Vagina (tissue), 2 donors: ENCODE measurements at regions not wholly inside any gene's neighbourhood (a gene's known extent, or its start where the extent isn't known, plus 50 kb on each side); places are given as distances from the start of the nearest gene placed in this dataset.
A peak's percentile ranks its signal among the peaks of the same experiment; 100 is the strongest.

Experiments used
- DNase-seq, 2 donors: peaks; one replicate each; pipeline ENCODE4 v3.0.0-alpha.2; 2017; ENCODE audit errors: extremely low spot score in 2 of 2
- H3K27ac ChIP-seq: fragments of 200-600 bp; sonication (generic); one replicate; pipeline ENCODE4 v1.5.1; 2019
- H3K27me3 ChIP-seq: fragments of 200-600 bp; sonication (generic); one replicate; pipeline ENCODE4 v1.5.1; 2019
- H3K36me3 ChIP-seq, 2 donors: fragments of 200-600 bp; sonication (generic); one replicate each; pipeline ENCODE4 v1.5.1; 2017 to 2019
- H3K4me1 ChIP-seq: fragments of 200-600 bp; sonication (generic); one replicate; pipeline ENCODE4 v1.5.1; 2019
- H3K4me3 ChIP-seq, 2 donors: fragments of 200-600 bp; sonication (generic); 1 replicate in 1 of 2; 2 replicates in 1 of 2; pipeline ENCODE4 v1.5.1; 2016 to 2019
- H3K9me3 ChIP-seq: fragments of 200-600 bp; sonication (generic); one replicate; pipeline ENCODE4 v1.5.1; 2019
- CTCF ChIP-seq, 3 experiments: fragments of 450-650 bp in 2 of 3; fragments of 200-600 bp in 1 of 3; sonication (generic) in 1 of 3; IDR thresholded peaks; one replicate each; pipeline ENCODE4 v1.5.1; 2017 to 2019; ENCODE audit warnings: antibody characterized with exemption in 3 of 3, mild to moderate bottlenecking in 2 of 3, moderate library complexity in 2 of 3
- POLR2A ChIP-seq, 2 donors: fragments of 450-650 bp; IDR thresholded peaks; one replicate each; pipeline ENCODE4 v1.6.1; 2017; ENCODE audit warnings: antibody characterized with exemption in 2 of 2, mild to moderate bottlenecking in 2 of 2, moderate library complexity in 2 of 2
- POLR2AphosphoS5 ChIP-seq, 2 donors: sonication (generic); formaldehyde crosslinking; IDR thresholded peaks; one replicate each; pipeline ENCODE4 v1.9.0; 2017; ENCODE audit warnings: antibody characterized with exemption in 2 of 2, mild to moderate bottlenecking in 2 of 2, low read depth in 1 of 2; ENCODE audit not compliant: insufficient read depth in 1 of 2
- intact Hi-C: fragments of 100-400 bp; cut with DNase I; formaldehyde crosslinking; loops from one replicate; pipeline ENCODE4 v1.15.1; 2023

GRCh38 chr14:88990856-88991255 lies 166.4 kb downstream of the TTC8 start:
- Histone ChIP-seq H3K27ac (no peak overlapping the region), H3K27me3 (no peaks in the 10 kb centered on the region), H3K4me1 (no peaks in the 10 kb centered on the region), H3K36me3 (no peaks in the 10 kb centered on the region), H3K9me3 (no peaks in the 10 kb centered on the region), H3K4me3 (no peak overlapping the region)
- intact Hi-C loops, result no loop called here
- TF ChIP-seq POLR2A (IDR thresholded peaks at IDR 0.05), result no peak
- TF ChIP-seq CTCF (IDR thresholded peaks at IDR 0.05), result no peak
- TF ChIP-seq POLR2AphosphoS5 (IDR thresholded peaks at IDR 0.05; ENCODE audit: insufficient read depth in 1 of 2, low read depth in 1 of 2), result no peak
- no peak for DNase-seq

GRCh38 chr14:88992011-88992410 lies 167.6 kb downstream of the TTC8 start:
- intact Hi-C loops, result no loop called here
- DNase-seq, result no peak
- Histone ChIP-seq H3K27ac (no peak overlapping the region), H3K36me3 (no peaks in the 10 kb centered on the region), H3K4me1 (no peaks in the 10 kb centered on the region), H3K27me3 (no peaks in the 10 kb centered on the region), H3K9me3 (no peaks in the 10 kb centered on the region), H3K4me3 (no peak overlapping the region)
- no peak for TF ChIP-seq CTCF (IDR thresholded peaks at IDR 0.05)
- TF ChIP-seq POLR2AphosphoS5 (IDR thresholded peaks at IDR 0.05; ENCODE audit: insufficient read depth in 1 of 2, low read depth in 1 of 2), result no peak
- TF ChIP-seq POLR2A (IDR thresholded peaks at IDR 0.05), result no peak

- Histone ChIP-seq H3K4me1 (no peaks in the 10 kb centered on the region), H3K36me3 (no peaks in the 10 kb centered on the region), H3K27ac (no peak overlapping the region), H3K27me3 (no peaks in the 10 kb centered on the region), H3K9me3 (no peaks in the 10 kb centered on the region), H3K4me3 (no peak overlapping the region)
- no peak for TF ChIP-seq CTCF (IDR thresholded peaks at IDR 0.05)
- TF ChIP-seq POLR2AphosphoS5 (IDR thresholded peaks at IDR 0.05; ENCODE audit: insufficient read depth in 1 of 2, low read depth in 1 of 2), result no peak
- no peak for TF ChIP-seq POLR2A (IDR thresholded peaks at IDR 0.05)
- no peak for DNase-seq
- intact Hi-C loops, result no loop called here
Observed at GRCh38 chr14:88993946-88994345, 169.5 kb downstream of the TTC8 start.

- intact Hi-C loops, result no loop called here
- TF ChIP-seq CTCF (IDR thresholded peaks at IDR 0.05) (no peak), POLR2AphosphoS5 (IDR thresholded peaks at IDR 0.05; ENCODE audit: insufficient read depth in 1 of 2, low read depth in 1 of 2) (no peak), POLR2A (IDR thresholded peaks at IDR 0.05) (no peak)
Observed at GRCh38 chr14:88995437-88996198, 171.2 kb downstream of the TTC8 start.

GRCh38 chr14:88998027-88998426 lies 173.6 kb downstream of the TTC8 start:
- Histone ChIP-seq H3K27ac (no peak overlapping the region), H3K4me3 (no peak overlapping the region), H3K9me3 (no peaks in the 10 kb centered on the region), H3K27me3 (no peaks in the 10 kb centered on the region), H3K36me3 (no peaks in the 10 kb centered on the region), H3K4me1 (no peaks in the 10 kb centered on the region)
- TF ChIP-seq POLR2AphosphoS5 (IDR thresholded peaks at IDR 0.05; ENCODE audit: insufficient read depth in 1 of 2, low read depth in 1 of 2), result no peak
- no peak for TF ChIP-seq CTCF (IDR thresholded peaks at IDR 0.05)
- TF ChIP-seq POLR2A (IDR thresholded peaks at IDR 0.05), result no peak
- no peak for DNase-seq
- intact Hi-C loops, result no loop called here

More at GRCh38 chr14:88995437-88996198, 171.2 kb downstream of the TTC8 start:
- H3K4me1 ChIP-seq, result no peaks in the 10 kb centered on the region
- H3K4me3 ChIP-seq, result no peak overlapping the region
- peak; percentile 75 to 91 for DNase-seq
- H3K27me3 ChIP-seq, result no peaks in the 10 kb centered on the region
- no peaks in the 10 kb centered on the region for H3K9me3 ChIP-seq
- no peaks in the 10 kb centered on the region for H3K36me3 ChIP-seq
- no peak overlapping the region for H3K27ac ChIP-seq
